ENCODE measurements at regions not wholly inside any gene's neighbourhood (a gene's known extent, or its start where the extent isn't known, plus 50 kb on each side); places are given as distances from the start of the nearest gene placed in this dataset.

GRCh38 chrX:20913760-20914159, 460.5 kb upstream of the CNKSR2 start:
- peak; percentile 9 for DNase-seq (ENCODE audit: low read depth, low spot score)
- H3K4me3 ChIP-seq (ENCODE audit: low read length) = no peak overlapping the region

GRCh38 chrX:20906571-20906970, 467.6 kb upstream of the CNKSR2 start:
- no peak overlapping the region for H3K4me3 ChIP-seq (ENCODE audit: low read length)
- no peak for DNase-seq (ENCODE audit: low read depth, low spot score)

- DNase-seq (ENCODE audit: low read depth, low spot score) = no peak
- no peak overlapping the region for H3K4me3 ChIP-seq (ENCODE audit: low read length)
Observed at GRCh38 chrX:20884565-20884964, 489.7 kb upstream of the CNKSR2 start.

GRCh38 chrX:20863649-20864048, 510.6 kb upstream of the CNKSR2 start:
- no peak overlapping the region for H3K4me3 ChIP-seq (ENCODE audit: low read length)
- no peak for DNase-seq (ENCODE audit: low read depth, low spot score)

- no peak for DNase-seq (ENCODE audit: low read depth, low spot score)
- no peak overlapping the region for H3K4me3 ChIP-seq (ENCODE audit: low read length)
Observed at GRCh38 chrX:20861113-20861512, 513.1 kb upstream of the CNKSR2 start.

- H3K4me3 ChIP-seq (ENCODE audit: low read length) = no peak overlapping the region
- DNase-seq (ENCODE audit: low read depth, low spot score) = no peak
Observed at GRCh38 chrX:20857746-20858145, 516.5 kb upstream of the CNKSR2 start.

- DNase-seq (ENCODE audit: low read depth, low spot score) = no peak
Observed at GRCh38 chrX:20838477-20838876, 535.7 kb upstream of the CNKSR2 start.

GRCh38 chrX:20829665-20830491, 544.3 kb upstream of the CNKSR2 start:
- no peak for DNase-seq (ENCODE audit: low read depth, low spot score)
- no peak overlapping the region for H3K4me3 ChIP-seq (ENCODE audit: low read length)

More at GRCh38 chrX:20838477-20838876, 535.7 kb upstream of the CNKSR2 start:
- H3K4me3 ChIP-seq (ENCODE audit: low read length) = no peak overlapping the region

- H3K4me3 ChIP-seq (ENCODE audit: low read length) = no peak overlapping the region
Observed at GRCh38 chrX:20825984-20826383, 548.2 kb upstream of the CNKSR2 start.

GRCh38 chrX:20803971-20804370, 537.3 kb upstream of the RPS6KA3 start:
- DNase-seq (ENCODE audit: low read depth, low spot score) = no peak
- H3K4me3 ChIP-seq (ENCODE audit: low read length) = no peak overlapping the region

More at GRCh38 chrX:20825984-20826383, 548.2 kb upstream of the CNKSR2 start:
- no peak for DNase-seq (ENCODE audit: low read depth, low spot score)

- DNase-seq (ENCODE audit: low read depth, low spot score) = no peak
- H3K4me3 ChIP-seq (ENCODE audit: low read length) = no peak overlapping the region
Observed at GRCh38 chrX:20802036-20802435, 535.3 kb upstream of the RPS6KA3 start.

- no peak overlapping the region for H3K4me3 ChIP-seq (ENCODE audit: low read length)
- DNase-seq (ENCODE audit: low read depth, low spot score) = no peak
Observed at GRCh38 chrX:20796450-20796849, 529.7 kb upstream of the RPS6KA3 start.

- H3K4me3 ChIP-seq (ENCODE audit: low read length) = no peak overlapping the region
- no peak for DNase-seq (ENCODE audit: low read depth, low spot score)
Observed at GRCh38 chrX:20789103-20789502, 522.4 kb upstream of the RPS6KA3 start.

- DNase-seq (ENCODE audit: low read depth, low spot score) = no peak
- H3K4me3 ChIP-seq (ENCODE audit: low read length) = no peak overlapping the region
Observed at GRCh38 chrX:20767346-20767745, 500.6 kb upstream of the RPS6KA3 start.

- DNase-seq (ENCODE audit: low read depth, low spot score) = no peak
- no peak overlapping the region for H3K4me3 ChIP-seq (ENCODE audit: low read length)
Observed at GRCh38 chrX:20756585-20756984, 489.9 kb upstream of the RPS6KA3 start.

- H3K4me3 ChIP-seq (ENCODE audit: low read length) = no peak overlapping the region
- no peak for DNase-seq (ENCODE audit: low read depth, low spot score)
Observed at GRCh38 chrX:20753076-20753475, 486.4 kb upstream of the RPS6KA3 start.

- no peak overlapping the region for H3K4me3 ChIP-seq (ENCODE audit: low read length)
- DNase-seq (ENCODE audit: low read depth, low spot score) = no peak
Observed at GRCh38 chrX:20746690-20747089, 480.0 kb upstream of the RPS6KA3 start.

- no peak for DNase-seq (ENCODE audit: low read depth, low spot score)
- H3K4me3 ChIP-seq (ENCODE audit: low read length) = no peak overlapping the region
Observed at GRCh38 chrX:20743046-20743445, 476.3 kb upstream of the RPS6KA3 start.

GRCh38 chrX:20742106-20742505, 475.4 kb upstream of the RPS6KA3 start:
- DNase-seq (ENCODE audit: low read depth, low spot score) = no peak

GRCh38 chrX:20740443-20740842, 473.7 kb upstream of the RPS6KA3 start:
- no peak for DNase-seq (ENCODE audit: low read depth, low spot score)

More at GRCh38 chrX:20742106-20742505, 475.4 kb upstream of the RPS6KA3 start:
- H3K4me3 ChIP-seq (ENCODE audit: low read length) = no peak overlapping the region

More at GRCh38 chrX:20740443-20740842, 473.7 kb upstream of the RPS6KA3 start:
- H3K4me3 ChIP-seq (ENCODE audit: low read length) = no peak overlapping the region
